Testis (tissue), 2 donors: ENCODE measurements at regions not wholly inside any gene's neighbourhood (a gene's known extent, or its start where the extent isn't known, plus 50 kb on each side); places are given as distances from the start of the nearest gene placed in this dataset.

ENCODE experiments used
- DNase-seq: peaks from one replicate; pipeline ENCODE4 v3.0.0-alpha.2; 2019
- H3K27ac ChIP-seq, 2 donors: fragments of 200-600 bp; sonication (generic); one replicate each; pipeline ENCODE4 v1.5.1; 2019
- H3K27me3 ChIP-seq: fragments of 200-600 bp; sonication (generic); one replicate; pipeline ENCODE4 v1.5.1; 2019
- H3K36me3 ChIP-seq: fragments of 200-600 bp; sonication (generic); one replicate; pipeline ENCODE4 v1.5.1; 2017; ENCODE audit warnings: low read depth; ENCODE audit errors: missing control alignments
- H3K4me1 ChIP-seq: fragments of 200-600 bp; sonication (generic); one replicate; pipeline ENCODE4 v1.5.1; 2019
- H3K4me3 ChIP-seq, 2 donors: fragments of 200-600 bp; sonication (generic); one replicate each; pipeline ENCODE4 v1.5.1; 2017 to 2019
- H3K9me3 ChIP-seq: fragments of 200-600 bp; sonication (generic); one replicate; pipeline ENCODE4 v1.5.1; 2017
- POLR2A ChIP-seq: fragments of 450-650 bp; IDR thresholded peaks from one replicate; pipeline ENCODE4 v1.6.1; 2017; ENCODE audit warnings: antibody characterized with exemption, mild to moderate bottlenecking, moderate library complexity
- WGBS, 2 donors: methylation state at CpG; one replicate each; pipeline ENCODE4 v1.1.5; 2018; 5-methylcytosine and 5-hydroxymethylcytosine counted together
- intact Hi-C: fragments of 100-400 bp; cut with DNase I; formaldehyde crosslinking; loops from one replicate; pipeline ENCODE4 v1.15.1; 2023; ENCODE audit warnings: low total_unique reads
- TF ChIP-seq, protein P1 (sequence below), 3 experiments: fragments of 450-650 bp in 2 of 3; fragments of 200-600 bp in 1 of 3; sonication (generic) in 1 of 3; IDR thresholded peaks; one replicate each; pipeline ENCODE4 v1.5.1; 2016 to 2019; ENCODE audit warnings: antibody characterized with exemption in 3 of 3, mild to moderate bottlenecking in 2 of 3, moderate library complexity in 1 of 3

DNA sequence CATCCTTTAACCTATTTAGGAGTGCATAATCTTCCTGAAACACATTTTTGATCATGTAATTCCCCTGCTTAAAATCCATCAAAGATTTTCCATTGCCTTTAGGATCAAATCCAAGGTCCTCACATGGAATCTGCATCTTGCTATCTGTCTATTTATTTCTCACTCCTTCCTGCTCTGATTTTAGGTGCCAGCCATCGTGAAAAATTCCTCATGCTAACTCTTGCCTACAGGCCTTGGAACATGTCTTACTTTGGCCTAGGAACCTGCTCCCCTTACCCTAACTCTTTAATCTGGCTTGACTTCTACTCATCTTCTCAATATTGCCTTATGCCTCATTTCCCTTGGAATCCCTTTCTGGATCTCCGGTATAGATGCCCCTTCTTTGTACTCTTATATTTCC is 1074.3 kb downstream of the TTLL7 start:
- no peaks in the 10 kb centered on the region for H3K36me3 ChIP-seq
- no peak for DNase-seq
- intact Hi-C loops: no loop called here
- H3K27me3 ChIP-seq: no peaks in the 10 kb centered on the region
- H3K4me1 ChIP-seq: peaks cover 7% of the 10 kb centered on the region
- H3K4me3 ChIP-seq: no peak overlapping the region
- no peak for TF ChIP-seq POLR2A
- TF ChIP-seq, protein P1, sequence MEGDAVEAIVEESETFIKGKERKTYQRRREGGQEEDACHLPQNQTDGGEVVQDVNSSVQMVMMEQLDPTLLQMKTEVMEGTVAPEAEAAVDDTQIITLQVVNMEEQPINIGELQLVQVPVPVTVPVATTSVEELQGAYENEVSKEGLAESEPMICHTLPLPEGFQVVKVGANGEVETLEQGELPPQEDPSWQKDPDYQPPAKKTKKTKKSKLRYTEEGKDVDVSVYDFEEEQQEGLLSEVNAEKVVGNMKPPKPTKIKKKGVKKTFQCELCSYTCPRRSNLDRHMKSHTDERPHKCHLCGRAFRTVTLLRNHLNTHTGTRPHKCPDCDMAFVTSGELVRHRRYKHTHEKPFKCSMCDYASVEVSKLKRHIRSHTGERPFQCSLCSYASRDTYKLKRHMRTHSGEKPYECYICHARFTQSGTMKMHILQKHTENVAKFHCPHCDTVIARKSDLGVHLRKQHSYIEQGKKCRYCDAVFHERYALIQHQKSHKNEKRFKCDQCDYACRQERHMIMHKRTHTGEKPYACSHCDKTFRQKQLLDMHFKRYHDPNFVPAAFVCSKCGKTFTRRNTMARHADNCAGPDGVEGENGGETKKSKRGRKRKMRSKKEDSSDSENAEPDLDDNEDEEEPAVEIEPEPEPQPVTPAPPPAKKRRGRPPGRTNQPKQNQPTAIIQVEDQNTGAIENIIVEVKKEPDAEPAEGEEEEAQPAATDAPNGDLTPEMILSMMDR (IDR thresholded peaks at IDR 0.05): no peak
- H3K9me3 ChIP-seq: no peaks in the 10 kb centered on the region
- no peak overlapping the region for H3K27ac ChIP-seq
- WGBS, 2 donors: 84 to 93% methylated on average over 2 of the region's 2 CpGs

GRCh38 chr1:82923931-82924330 is 1075.0 kb downstream of the TTLL7 start:
- intact Hi-C loops: no loop called here
- Histone ChIP-seq H3K27me3 (no peaks in the 10 kb centered on the region), H3K27ac (no peak overlapping the region), H3K36me3 (no peaks in the 10 kb centered on the region), H3K4me1 (peaks cover 7% of the 10 kb centered on the region), H3K9me3 (no peaks in the 10 kb centered on the region), H3K4me3 (no peak overlapping the region)
- no peak for DNase-seq
- TF ChIP-seq, protein P1 (IDR thresholded peaks at IDR 0.05): no peak
- no peak for TF ChIP-seq POLR2A
- WGBS, 2 donors: 89 to 92% methylated on average over 4 of the region's 4 CpGs

DNA sequence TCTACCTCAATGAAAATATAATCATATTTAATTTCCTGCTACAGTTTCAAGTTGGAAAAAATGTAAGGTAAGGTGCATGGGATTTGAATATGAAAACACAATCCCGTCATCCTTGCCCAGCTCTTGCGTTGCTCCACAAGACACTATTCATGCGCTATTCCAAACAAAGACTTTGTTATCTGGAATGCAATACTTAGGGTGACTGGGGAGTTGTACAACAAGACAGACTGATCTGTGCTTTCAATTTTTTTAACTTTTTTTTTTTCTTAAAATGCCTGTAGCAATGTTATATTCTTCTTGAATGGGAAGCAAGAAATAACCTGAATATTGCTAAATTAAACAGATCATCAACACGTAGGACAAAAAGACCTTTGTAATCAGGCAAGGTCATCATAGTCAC is 1077.2 kb downstream of the TTLL7 start:
- TF ChIP-seq, protein P1 (IDR thresholded peaks at IDR 0.05): no peak
- TF ChIP-seq POLR2A: no peak
- H3K27ac ChIP-seq: no peak overlapping the region
- DNase-seq: no peak
- H3K27me3 ChIP-seq: no peaks in the 10 kb centered on the region
- H3K36me3 ChIP-seq: no peaks in the 10 kb centered on the region
- intact Hi-C loops: no loop called here
- H3K4me1 ChIP-seq: peaks cover 7% of the 10 kb centered on the region
- 56 to 62% methylated on average over 4 of the region's 4 CpGs for WGBS, 2 donors
- no peak overlapping the region for H3K4me3 ChIP-seq
- H3K9me3 ChIP-seq: no peaks in the 10 kb centered on the region

DNA sequence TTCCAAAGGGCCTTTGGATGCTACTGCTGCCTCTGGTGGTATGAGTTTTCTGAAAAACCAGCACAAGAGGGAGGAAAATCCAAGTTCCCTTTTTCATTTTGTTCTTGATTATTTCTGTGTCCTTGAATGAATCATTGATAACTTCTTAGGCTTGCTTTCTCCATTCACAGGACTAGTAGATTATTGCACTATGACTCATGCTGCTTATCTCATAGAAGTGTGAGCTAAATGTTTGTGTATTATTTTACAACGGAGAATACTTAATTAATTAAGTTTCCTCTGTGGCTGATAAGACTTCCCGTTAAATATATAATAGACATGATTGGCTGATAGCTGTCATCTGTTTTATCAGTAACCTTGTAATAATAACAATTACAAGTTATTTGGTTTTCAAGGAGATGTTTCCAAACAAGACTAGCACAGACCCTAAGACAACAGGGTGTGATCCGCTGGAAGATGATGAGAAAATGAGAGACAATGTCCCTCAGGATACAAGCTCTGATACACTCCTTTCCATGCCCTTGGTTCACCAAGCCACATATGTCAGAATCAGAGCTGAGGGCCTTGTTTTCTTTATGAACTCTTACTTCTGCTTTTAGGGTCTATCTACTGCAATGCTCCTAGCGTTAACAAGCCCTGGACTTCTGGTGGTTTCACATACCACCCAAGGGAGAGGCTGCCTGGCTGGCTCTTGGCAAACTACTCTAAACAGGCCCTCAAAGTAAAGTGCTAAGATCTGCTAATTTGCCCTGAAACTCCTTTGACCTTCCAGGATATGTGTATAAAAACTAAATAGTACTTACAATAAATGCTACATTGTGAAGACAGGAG is 1078.3 kb downstream of the TTLL7 start:
- H3K27me3 ChIP-seq: no peaks in the 10 kb centered on the region
- H3K4me1 ChIP-seq: peaks cover 7% of the 10 kb centered on the region
- intact Hi-C loops: no loop called here
- H3K27ac ChIP-seq: no peak overlapping the region
- H3K9me3 ChIP-seq: no peaks in the 10 kb centered on the region
- no peaks in the 10 kb centered on the region for H3K36me3 ChIP-seq
- no peak for DNase-seq
- no peak overlapping the region for H3K4me3 ChIP-seq
- WGBS, 2 donors: 56 to 63% methylated on average over 4 of the region's 4 CpGs
- TF ChIP-seq, protein P1 (IDR thresholded peaks at IDR 0.05): no peak
- TF ChIP-seq POLR2A: no peak

GRCh38 chr1:82919837-82920236 is 1079.1 kb downstream of the TTLL7 start:
- DNase-seq: no peak
- no peak overlapping the region for H3K27ac ChIP-seq
- H3K9me3 ChIP-seq: no peaks in the 10 kb centered on the region
- no peaks in the 10 kb centered on the region for H3K27me3 ChIP-seq
- intact Hi-C loops: no loop called here
- H3K4me3 ChIP-seq: no peak overlapping the region
- TF ChIP-seq, protein P1 (IDR thresholded peaks at IDR 0.05): no peak
- no peak for TF ChIP-seq POLR2A
- H3K4me1 ChIP-seq: peaks cover 7% of the 10 kb centered on the region
- H3K36me3 ChIP-seq: no peaks in the 10 kb centered on the region
